Daoy (cell line): ENCODE measurements at regions not wholly inside any gene's neighbourhood (a gene's known extent, or its start where the extent isn't known, plus 50 kb on each side); places are given as distances from the start of the nearest gene placed in this dataset.

Experiments used
- DNase-seq: peaks from one replicate; pipeline ENCODE4 v3.0.0-alpha.2; 2015; ENCODE audit warnings: low read depth

- no peak for DNase-seq
Observed at GRCh38 chr20:62545271-62545670, 69.5 kb upstream of the GATA5 start.

- no peak for DNase-seq
Observed at GRCh38 chr20:62545901-62546525, 70.2 kb upstream of the GATA5 start.

GRCh38 chr20:62546606-62547005, 70.8 kb upstream of the GATA5 start:
- DNase-seq: no peak

- DNase-seq: no peak
Observed at GRCh38 chr20:62547364-62547763, 71.6 kb upstream of the GATA5 start.

GRCh38 chr20:62548471-62548870, 72.7 kb upstream of the GATA5 start:
- DNase-seq: no peak

- DNase-seq: no peak
Observed at GRCh38 chr20:62549029-62549428, 73.2 kb upstream of the GATA5 start.

GRCh38 chr20:62549499-62550086, 73.8 kb upstream of the GATA5 start:
- no peak for DNase-seq

GRCh38 chr20:62550087-62550632, 74.4 kb upstream of the GATA5 start:
- DNase-seq: no peak

- DNase-seq: no peak
Observed at GRCh38 chr20:62551407-62552323, 75.9 kb upstream of the GATA5 start.

GRCh38 chr20:62552613-62553012, 76.8 kb upstream of the GATA5 start:
- DNase-seq: no peak

- no peak for DNase-seq
Observed at GRCh38 chr20:62553136-62553837, 77.5 kb upstream of the GATA5 start.

- no peak for DNase-seq
Observed at GRCh38 chr20:62553838-62554161, 78.0 kb upstream of the GATA5 start.

- no peak for DNase-seq
Observed at GRCh38 chr20:62554214-62554897, 78.6 kb upstream of the GATA5 start.

GRCh38 chr20:62554898-62555641, 79.3 kb upstream of the GATA5 start:
- DNase-seq: no peak

- DNase-seq: no peak
Observed at GRCh38 chr20:62555642-62556420, 80.0 kb upstream of the GATA5 start.

- DNase-seq: peak; percentile 40
Observed at GRCh38 chr20:62557462-62557861, 81.7 kb upstream of the GATA5 start.

- no peak for DNase-seq
Observed at GRCh38 chr20:62557999-62558408, 82.2 kb upstream of the GATA5 start.

- DNase-seq: no peak
Observed at GRCh38 chr20:62558779-62559178, 83.0 kb upstream of the GATA5 start.

GRCh38 chr20:62560162-62560561, 82.1 kb upstream of the SLCO4A1 start:
- DNase-seq: no peak

GRCh38 chr20:62561182-62561581, 81.1 kb upstream of the SLCO4A1 start:
- no peak for DNase-seq
